ENCODE measurements at regions not wholly inside any gene's neighbourhood (a gene's known extent, or its start where the extent isn't known, plus 50 kb on each side); places are given as distances from the start of the nearest gene placed in this dataset.

DNA sequence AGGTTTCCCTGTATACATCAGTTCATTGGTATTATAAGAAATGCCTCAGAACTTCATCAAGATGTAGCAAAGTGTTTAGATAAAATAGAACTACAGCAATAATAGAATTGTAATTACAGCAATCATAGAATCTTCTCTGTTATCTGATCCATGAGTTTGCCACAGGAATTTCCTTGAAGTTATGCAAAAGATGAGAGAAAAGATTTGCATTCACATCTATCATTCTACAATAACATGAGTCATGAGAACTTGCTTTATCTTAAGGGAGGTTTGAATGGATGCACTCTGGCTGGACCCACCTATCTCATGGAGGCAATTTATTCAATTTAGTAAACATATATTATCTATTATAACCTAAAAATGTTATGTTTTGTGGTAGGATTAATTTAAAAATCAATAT is 329.8 kb upstream of the EPHA7 start:
- TF ChIP-seq, protein P1, sequence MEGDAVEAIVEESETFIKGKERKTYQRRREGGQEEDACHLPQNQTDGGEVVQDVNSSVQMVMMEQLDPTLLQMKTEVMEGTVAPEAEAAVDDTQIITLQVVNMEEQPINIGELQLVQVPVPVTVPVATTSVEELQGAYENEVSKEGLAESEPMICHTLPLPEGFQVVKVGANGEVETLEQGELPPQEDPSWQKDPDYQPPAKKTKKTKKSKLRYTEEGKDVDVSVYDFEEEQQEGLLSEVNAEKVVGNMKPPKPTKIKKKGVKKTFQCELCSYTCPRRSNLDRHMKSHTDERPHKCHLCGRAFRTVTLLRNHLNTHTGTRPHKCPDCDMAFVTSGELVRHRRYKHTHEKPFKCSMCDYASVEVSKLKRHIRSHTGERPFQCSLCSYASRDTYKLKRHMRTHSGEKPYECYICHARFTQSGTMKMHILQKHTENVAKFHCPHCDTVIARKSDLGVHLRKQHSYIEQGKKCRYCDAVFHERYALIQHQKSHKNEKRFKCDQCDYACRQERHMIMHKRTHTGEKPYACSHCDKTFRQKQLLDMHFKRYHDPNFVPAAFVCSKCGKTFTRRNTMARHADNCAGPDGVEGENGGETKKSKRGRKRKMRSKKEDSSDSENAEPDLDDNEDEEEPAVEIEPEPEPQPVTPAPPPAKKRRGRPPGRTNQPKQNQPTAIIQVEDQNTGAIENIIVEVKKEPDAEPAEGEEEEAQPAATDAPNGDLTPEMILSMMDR (IDR thresholded peaks at IDR 0.05): no peak
- TF ChIP-seq POLR2A (IDR thresholded peaks at IDR 0.05): no peak

Data from thyroid gland (tissue), 4 donors.